GM19468 (cell line): ENCODE measurements at regions not wholly inside any gene's neighbourhood (a gene's known extent, or its start where the extent isn't known, plus 50 kb on each side); places are given as distances from the start of the nearest gene placed in this dataset.

ENCODE experiments used
- ATAC-seq: cut with Tn5 transposase; IDR thresholded peaks from one replicate; pipeline ENCODE4 v1.9.1; 2021; ENCODE audit warnings: mild to moderate bottlenecking, moderate library complexity, moderate number of reproducible peaks; ENCODE audit not compliant: unreplicated experiment; ENCODE audit errors: extremely low read depth

DNA sequence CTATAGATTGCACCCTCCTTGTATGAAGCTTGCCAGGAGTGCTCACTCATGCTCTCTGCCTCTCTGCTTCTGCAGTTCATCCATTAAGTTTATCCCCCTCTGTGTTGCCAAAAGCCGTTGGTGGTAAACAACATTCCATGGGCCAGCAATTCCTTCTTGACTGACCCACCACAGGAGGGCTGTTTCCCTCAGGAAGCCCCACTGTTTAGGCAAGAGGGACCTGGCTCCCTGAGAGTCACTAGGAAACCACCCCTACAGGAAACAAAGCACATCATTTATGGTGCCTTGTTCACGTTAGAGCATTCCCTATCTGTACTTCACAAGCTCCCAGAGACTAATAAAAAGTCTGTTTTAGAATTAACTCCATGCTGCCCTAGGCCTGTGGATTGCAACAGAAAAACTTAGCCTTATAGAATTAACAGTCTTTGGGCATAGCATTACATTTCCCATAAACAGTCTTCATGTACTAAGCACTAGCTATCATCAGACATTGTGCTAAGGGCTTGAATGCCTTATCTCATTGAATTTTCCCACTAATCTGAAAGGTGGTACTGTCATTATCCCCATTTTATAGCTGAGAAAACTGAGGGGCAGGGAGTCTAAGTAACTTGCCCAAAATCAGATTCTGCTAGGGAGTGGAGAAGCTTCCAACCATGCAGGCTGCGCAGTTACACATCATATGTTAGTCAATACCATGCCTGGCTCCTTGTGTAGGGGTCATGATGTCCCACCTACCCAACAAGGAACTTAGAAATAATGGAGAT lies 149.9 kb downstream of the SHQ1 start:
- no peak for ATAC-seq

- ATAC-seq = no peak
These were observed 150.5 kb downstream of the SHQ1 start for GRCh38 chr3:72697717-72698116.

DNA sequence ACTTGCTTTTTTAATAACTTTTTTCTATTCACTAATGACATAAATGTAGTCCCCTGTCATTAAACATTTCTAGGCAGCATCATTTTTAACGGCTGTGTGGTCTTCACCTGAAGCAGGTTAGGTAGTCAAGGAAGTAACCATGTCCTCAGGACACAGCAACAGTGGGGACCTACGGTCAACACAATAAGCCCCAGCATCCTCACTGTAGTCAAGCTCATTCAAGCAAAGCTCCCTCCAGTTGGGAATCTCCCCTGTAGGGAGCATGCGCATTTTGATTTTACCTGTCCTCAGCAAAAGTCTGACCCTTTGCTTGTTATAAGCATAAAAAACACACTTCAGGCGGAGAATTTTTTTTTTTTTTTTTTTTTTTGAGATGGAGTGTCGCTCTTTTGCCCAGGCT lies 151.4 kb downstream of the SHQ1 start:
- no peak for ATAC-seq

DNA sequence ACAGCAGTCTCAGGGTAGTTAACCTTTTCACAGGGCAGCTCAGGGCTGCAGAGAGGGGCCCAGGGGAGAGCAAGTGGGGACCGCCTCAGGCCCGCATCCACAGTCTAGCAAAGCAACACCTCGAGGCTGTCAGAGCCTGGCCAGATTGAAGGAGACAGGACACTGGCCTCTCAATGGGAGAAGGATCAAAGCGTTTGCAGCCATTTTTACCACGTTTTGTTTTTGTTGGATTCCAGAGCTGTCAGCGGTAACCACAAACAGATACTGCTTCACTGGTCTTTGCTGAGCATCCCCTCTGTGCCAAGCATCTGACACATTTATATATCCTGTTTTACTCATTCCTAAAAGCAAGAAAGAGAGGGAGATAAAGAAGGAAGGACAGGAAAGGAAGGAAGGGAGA lies 153.8 kb downstream of the SHQ1 start:
- no peak for ATAC-seq

- no peak for ATAC-seq
These were observed 155.3 kb downstream of the SHQ1 start for GRCh38 chr3:72692990-72693389.

- no peak for ATAC-seq
These were observed 157.6 kb downstream of the SHQ1 start for GRCh38 chr3:72690629-72691028.

DNA sequence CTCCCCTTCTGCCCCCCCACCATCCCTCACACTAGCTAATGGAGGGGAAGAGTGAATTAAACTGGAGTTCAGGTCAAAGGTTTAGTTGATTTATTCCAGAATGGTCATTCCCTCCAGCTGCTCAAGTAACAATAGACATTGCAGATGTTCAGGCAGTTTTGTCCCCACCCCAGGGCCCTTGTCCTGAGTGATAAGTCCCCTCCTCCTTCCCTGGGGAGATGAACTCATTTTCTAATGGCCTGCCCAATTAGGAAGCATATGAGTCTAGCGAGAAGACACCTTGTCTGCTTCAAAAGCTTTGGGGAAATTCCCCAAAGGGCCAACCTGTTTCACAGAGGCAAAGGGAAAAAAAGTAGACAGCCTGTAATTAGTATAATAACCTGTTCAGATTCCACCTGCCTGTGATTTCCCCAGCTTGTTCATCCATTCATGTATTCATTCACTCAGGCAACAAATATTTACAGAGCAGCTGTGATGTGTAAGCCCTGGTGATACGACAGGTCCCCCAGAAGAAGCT lies 165.3 kb downstream of the SHQ1 start:
- no peak for ATAC-seq

DNA sequence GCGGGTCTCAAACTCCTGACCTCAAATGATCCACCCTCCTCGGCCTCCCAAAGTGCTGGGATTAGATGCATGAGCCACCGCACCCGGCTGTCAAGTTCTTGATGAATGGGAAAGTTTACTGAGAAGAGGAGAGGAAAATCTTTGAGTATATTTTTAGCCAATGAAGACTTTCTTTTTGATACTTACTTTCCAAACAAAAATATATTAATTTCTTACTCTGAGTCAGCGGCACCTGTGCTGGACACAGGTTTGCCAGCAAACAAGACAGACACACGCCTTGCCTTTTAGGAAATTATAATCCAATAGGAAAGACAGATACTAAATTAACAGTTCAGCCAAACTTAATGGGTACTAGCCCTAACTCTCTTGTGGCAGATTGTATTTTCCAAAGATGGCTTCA lies 166.6 kb downstream of the SHQ1 start:
- ATAC-seq = no peak

- no peak for ATAC-seq
These were observed 167.5 kb downstream of the SHQ1 start for GRCh38 chr3:72680766-72681165.

DNA sequence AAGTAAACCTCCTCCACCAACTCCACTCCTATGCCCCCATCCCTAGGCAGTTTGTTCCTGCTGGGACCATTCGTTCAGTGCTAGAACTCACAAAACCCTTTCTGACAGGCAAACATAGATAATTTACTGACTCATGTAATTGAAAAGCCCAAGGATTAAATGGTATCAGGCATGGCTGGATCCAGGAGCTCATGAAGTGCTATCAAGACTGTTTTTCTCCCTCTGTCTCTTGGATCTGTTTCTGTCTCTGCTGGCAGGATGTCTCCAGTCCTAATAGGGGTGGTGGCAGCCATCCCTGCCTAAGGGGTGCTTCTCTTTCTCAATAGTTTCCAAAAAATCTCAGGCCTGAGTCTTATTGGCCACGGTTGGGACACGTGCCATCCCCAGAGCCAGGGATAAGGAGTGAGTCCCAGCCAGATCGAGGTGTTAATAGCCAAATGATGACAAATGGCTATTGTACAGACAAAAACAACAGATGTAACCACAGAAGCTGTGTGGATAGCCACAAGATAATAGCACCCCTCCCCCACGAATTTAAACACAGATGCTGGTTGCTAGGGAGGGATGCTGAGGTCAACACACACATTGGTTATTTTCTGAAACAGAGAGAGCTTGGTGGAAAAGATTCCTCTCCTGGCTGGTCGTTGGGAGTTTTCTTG lies 168.6 kb downstream of the SHQ1 start:
- ATAC-seq = no peak

DNA sequence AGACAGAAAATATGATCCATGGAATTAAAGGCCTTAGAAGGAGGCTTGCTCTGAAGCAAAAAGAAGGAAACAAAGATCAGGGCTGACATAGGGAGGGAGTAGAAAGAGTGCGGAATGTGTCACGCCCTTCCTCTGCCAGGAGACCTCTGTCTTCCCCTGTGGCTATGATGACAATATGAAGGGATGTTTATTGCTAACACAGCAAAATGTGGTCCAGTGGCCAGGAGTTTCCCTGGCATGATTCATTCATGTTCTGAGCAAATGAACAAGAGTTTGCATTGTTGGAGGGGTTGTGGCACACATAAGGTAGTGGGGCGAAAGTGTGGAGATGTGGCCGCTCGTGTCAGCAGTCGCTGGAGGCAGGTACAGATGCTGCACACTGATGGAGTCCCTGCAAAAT lies 169.4 kb downstream of the SHQ1 start:
- no peak for ATAC-seq

DNA sequence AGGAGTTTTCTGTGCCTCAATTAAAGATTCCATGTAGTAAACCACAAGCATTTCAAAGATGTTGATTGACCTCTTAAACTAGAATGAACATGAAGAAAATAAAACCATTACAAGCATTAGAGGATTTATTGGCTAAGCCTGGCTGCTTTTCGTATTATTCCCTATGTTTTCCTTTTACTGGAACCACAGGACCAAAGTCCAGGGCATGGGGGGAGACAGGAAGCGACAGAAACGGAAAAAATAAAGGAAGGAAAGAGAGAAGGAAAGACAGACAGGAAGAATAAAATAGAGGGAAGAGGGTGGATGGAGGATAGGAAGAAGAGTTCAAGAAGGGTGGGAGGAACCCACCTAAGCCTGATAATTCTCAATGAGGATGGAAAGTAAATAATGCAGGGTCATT lies 169.9 kb downstream of the SHQ1 start:
- ATAC-seq = no peak

DNA sequence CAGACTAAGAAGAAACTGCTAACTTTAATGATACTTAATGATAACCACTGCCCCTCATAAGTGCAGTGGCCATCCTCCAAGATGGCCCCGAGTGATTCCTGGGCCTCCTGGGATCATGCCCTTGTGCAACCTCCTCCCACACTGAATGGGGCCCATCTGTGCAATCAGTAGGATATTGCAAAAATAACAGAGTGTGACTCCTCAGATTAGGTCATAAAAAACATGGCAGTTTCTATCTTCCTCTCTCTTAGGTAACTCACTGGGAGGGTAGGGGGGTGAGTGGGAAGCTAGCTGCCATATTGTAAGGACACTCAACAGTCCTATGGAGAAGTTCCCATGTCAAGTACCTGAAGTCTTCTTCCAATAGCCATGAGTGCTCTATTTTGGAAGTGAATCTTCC lies 173.0 kb downstream of the SHQ1 start:
- no peak for ATAC-seq

DNA sequence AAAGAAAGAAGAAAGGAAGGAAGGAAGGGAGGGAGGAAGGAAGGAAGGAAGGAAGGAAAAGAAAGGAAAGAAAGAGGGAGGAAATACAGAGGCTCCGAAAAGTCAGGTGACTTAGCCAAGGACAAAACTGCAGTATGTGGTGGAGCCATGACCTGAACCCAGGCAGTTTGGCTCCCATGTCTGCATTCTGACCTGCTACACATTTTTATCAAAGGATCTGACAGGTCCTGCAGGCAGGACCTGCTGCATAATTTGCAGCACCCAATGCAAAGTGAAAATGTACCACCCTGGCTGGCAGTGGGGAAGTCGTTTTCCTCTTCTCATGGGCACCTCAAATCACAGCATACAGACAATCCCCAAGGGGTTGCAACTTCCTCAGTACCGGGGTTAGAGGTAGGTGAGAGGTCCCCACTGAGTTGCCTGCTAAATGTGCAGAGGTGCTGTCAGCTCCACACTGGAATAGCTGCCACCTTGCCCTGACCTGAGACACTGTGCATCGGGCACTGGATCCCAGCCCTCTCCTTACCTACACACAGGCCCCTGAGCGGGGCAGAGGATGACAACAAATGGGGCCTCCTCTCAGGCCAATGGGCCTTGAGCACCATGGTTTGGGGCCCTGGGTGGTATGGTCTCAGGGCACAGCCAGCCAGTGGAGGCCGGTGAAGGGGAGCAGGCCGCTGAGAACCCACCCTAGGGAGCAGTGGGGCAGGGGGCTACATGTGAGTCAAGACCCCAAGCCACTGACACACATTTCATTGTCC lies 175.1 kb downstream of the SHQ1 start:
- ATAC-seq = no peak

DNA sequence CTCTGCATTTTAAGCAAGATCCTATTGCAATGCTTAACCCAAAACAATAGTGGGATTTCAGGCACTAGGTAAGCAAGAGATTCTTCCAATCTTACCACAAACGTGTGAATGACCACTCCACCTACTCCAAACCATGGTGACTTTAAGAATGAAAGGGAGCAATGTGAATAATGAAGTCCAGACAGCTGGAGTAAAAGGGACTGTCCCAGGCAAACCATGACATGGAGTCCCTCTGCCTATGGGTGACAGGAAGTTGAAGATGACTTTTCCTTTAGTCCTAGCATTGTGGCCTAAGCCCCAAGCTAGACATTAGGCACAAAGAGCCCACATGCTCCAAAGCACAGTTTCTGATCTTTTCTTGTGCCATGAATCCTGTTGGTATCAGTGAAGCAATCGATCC lies 179.0 kb downstream of the SHQ1 start:
- ATAC-seq = no peak

DNA sequence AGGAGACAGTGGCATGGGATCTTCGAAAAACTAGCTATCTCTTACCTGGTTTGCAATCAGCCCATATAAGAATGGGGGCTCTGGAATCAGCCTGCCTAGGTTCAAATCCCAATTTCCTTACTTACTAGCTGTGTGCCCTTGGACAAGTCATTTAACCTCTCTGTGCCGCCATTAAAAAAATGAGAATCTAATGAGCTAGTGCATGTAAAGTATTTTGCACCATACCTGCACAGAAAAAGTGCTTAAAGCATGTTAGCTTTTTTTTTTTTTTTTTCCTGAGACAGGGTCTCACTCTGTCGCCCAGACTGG lies 181.8 kb downstream of the SHQ1 start:
- ATAC-seq = no peak

- ATAC-seq = no peak
These were observed 182.4 kb downstream of the SHQ1 start for GRCh38 chr3:72665701-72666446.

GRCh38 chr3:72665103-72665502 lies 183.1 kb downstream of the SHQ1 start:
- ATAC-seq = no peak

GRCh38 chr3:72664184-72664975 lies 183.9 kb downstream of the SHQ1 start:
- ATAC-seq = no peak

DNA sequence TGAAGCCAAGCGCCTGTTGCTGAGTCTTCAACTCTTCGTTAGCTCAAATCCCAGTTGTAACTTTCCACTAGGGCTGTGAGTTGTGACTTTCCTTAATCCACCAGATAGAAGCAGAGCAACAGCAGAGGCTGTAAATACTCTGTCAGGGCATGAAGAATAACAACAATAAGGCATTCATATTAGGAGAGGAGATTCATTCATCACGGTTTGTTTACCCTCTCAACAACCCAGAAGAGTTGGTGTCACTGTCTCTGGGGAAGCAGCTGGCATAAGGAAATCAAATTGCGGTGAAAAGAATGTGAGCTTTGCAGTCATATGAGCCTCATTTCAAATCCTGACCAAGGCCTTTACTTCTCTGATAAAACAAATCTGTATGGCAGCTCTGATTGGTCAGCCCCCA lies 184.8 kb downstream of the SHQ1 start:
- no peak for ATAC-seq
